WTC11 (cell line): ENCODE measurements at regions not wholly inside any gene's neighbourhood (a gene's known extent, or its start where the extent isn't known, plus 50 kb on each side); places are given as distances from the start of the nearest gene placed in this dataset.

ENCODE experiments used
- TF ChIP-seq, protein P1 (sequence below): fragments of 200-600 bp; IDR thresholded peaks from 2 replicates; pipeline ENCODE4 v1.8.0; 2022; ENCODE audit warnings: antibody characterized with exemption
- TF ChIP-seq, protein P2 (sequence below): sonication (generic); formaldehyde crosslinking; IDR thresholded peaks from 2 replicates; pipeline ENCODE4 v1.8.0; 2023; ENCODE audit warnings: mild to moderate bottlenecking, missing genetic modification reagents
- TF ChIP-seq, protein P3 (sequence below): sonication (generic); formaldehyde crosslinking; IDR thresholded peaks from 2 replicates; pipeline ENCODE4 v1.8.1; 2022; ENCODE audit warnings: low read depth, mild to moderate bottlenecking, moderate library complexity, missing genetic modification reagents, borderline replicate concordance

DNA sequence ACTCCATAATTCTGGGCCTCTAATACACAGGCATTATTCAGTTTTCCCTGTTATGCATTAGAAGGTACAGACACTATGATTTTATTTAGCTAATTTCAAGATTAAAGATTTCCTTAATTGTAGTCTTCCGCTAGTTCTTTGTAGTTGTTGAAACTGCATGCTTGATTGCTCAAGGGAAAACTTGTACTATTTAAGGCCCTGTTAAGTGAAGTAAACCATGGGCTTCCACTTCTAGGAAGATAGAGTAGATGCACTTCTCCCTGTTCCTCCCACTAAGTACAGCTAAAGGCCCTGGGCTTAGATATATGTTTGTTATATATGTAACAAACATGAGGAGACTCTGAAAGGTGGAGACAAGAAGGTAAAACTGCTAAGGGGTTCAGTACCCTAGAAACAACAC lies 215.8 kb upstream of the LEF1 start:
- TF ChIP-seq, protein P1, sequence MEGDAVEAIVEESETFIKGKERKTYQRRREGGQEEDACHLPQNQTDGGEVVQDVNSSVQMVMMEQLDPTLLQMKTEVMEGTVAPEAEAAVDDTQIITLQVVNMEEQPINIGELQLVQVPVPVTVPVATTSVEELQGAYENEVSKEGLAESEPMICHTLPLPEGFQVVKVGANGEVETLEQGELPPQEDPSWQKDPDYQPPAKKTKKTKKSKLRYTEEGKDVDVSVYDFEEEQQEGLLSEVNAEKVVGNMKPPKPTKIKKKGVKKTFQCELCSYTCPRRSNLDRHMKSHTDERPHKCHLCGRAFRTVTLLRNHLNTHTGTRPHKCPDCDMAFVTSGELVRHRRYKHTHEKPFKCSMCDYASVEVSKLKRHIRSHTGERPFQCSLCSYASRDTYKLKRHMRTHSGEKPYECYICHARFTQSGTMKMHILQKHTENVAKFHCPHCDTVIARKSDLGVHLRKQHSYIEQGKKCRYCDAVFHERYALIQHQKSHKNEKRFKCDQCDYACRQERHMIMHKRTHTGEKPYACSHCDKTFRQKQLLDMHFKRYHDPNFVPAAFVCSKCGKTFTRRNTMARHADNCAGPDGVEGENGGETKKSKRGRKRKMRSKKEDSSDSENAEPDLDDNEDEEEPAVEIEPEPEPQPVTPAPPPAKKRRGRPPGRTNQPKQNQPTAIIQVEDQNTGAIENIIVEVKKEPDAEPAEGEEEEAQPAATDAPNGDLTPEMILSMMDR = no peak
- TF ChIP-seq, protein P2, sequence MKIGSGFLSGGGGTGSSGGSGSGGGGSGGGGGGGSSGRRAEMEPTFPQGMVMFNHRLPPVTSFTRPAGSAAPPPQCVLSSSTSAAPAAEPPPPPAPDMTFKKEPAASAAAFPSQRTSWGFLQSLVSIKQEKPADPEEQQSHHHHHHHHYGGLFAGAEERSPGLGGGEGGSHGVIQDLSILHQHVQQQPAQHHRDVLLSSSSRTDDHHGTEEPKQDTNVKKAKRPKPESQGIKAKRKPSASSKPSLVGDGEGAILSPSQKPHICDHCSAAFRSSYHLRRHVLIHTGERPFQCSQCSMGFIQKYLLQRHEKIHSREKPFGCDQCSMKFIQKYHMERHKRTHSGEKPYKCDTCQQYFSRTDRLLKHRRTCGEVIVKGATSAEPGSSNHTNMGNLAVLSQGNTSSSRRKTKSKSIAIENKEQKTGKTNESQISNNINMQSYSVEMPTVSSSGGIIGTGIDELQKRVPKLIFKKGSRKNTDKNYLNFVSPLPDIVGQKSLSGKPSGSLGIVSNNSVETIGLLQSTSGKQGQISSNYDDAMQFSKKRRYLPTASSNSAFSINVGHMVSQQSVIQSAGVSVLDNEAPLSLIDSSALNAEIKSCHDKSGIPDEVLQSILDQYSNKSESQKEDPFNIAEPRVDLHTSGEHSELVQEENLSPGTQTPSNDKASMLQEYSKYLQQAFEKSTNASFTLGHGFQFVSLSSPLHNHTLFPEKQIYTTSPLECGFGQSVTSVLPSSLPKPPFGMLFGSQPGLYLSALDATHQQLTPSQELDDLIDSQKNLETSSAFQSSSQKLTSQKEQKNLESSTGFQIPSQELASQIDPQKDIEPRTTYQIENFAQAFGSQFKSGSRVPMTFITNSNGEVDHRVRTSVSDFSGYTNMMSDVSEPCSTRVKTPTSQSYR = no peak
- TF ChIP-seq, protein P3, sequence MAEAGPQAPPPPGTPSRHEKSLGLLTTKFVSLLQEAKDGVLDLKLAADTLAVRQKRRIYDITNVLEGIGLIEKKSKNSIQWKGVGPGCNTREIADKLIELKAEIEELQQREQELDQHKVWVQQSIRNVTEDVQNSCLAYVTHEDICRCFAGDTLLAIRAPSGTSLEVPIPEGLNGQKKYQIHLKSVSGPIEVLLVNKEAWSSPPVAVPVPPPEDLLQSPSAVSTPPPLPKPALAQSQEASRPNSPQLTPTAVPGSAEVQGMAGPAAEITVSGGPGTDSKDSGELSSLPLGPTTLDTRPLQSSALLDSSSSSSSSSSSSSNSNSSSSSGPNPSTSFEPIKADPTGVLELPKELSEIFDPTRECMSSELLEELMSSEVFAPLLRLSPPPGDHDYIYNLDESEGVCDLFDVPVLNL (CRISPR knock-in tag) = no peak
